CD4-positive, alpha-beta T cell treated with Interferon alpha-2 for 1 hour (primary cell): ENCODE measurements at regions not wholly inside any gene's neighbourhood (a gene's known extent, or its start where the extent isn't known, plus 50 kb on each side); places are given as distances from the start of the nearest gene placed in this dataset.
"Not testable (repeated sequence)": the region's sequence is repeated elsewhere in the genome, so short reads cannot be mapped to it uniquely, and the experiment has no call there.

Experiments
- DNase-seq, 2 donors: peaks; one replicate each; pipeline ENCODE4 v3.0.0-alpha.2; 2020 to 2022

DNA sequence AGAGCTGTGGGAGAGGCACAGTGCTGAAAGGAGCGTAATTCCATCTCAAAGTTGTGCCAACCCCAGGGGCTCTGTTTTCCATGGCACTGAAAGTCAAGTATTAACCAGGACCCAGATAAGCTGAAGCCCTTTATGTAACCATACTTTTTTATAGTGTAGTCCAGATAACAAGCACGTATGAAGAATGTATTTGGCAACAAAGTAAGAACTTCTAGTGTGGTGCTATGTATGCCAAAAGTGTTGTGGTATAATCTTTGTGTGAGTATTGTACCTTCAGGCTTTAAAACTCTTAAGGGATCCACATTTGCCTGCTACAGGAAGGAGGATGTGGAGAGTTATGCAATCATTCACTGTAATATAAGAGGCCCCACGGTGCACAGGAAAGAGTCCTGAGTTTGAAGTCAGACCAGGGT lies 129.4 kb downstream of the IBTK start:
- no peak for DNase-seq

DNA sequence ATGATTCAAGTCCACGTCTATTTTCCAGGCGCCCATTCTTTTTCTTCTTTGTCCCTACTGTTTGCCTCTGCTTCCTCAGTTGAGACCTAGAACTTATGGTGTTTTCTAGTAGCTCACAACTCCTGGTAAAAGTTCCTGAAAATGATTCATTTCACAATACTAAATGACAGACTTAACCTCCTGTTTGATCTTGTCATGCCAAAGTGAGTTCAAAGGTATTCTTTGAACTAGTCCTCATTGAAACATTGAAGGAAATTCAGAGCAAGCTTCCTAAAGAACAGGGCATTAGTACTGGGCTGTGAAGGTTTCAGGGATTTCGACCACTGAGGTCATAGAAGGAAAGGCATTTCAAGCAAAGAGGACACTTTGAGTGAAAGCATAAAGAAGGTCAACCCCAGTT lies 132.8 kb downstream of the IBTK start:
- DNase-seq: no peak

DNA sequence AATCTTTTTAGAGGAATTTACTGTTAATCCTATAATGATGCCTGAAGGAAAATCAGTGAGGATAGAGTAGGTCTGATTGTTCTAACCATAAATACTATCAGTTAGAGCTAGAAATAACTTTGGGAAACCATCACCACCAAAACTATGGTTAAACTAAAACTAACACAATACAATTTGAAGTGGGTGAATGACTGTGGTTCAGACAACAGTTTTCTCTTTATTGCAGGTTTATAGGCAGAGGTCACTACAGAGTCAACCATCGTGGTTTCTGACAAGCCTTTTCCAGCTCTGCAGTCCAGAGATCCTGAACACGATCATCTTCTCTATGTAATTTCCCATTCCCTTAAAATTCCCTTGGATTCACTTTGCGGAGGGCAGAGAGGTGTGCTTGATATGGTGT lies 134.3 kb downstream of the IBTK start:
- no peak for DNase-seq

DNA sequence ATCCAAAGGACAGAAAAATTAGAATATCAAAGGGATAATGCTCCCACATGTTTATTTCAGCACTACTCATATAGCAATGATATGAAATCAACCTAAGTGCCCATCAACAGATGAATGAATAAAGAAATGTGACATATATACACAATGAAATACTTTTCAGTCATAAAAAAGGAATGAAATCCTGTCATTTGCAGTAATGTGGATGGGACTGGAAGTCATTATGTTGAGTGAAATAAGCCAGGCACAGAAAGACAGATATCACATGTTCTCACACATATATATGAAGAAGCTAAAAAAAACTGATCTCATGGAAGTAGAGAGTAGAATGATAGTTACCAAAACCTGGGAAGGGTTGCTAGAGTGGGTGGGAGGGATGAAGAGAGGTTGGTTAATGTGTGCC lies 135.7 kb downstream of the IBTK start:
- DNase-seq: no peak

DNA sequence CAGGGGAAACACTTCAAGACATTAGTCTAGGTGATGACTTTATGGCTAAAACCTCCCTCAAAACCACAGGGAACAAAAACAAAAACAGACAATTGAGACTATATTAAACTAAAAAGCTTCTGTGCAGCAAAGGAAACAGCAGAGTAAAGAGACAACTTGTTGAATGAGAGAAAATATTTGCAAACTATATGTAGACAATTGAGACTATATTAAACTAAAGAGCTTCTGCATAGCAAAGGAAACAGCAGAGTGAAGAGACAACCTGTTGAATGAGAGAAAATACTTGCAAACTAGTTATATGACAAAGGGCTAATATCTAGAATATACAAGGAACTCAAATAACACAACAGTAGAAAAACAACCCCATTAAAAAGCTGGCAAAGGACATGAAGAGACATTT lies 136.4 kb downstream of the IBTK start:
- no peak for DNase-seq

DNA sequence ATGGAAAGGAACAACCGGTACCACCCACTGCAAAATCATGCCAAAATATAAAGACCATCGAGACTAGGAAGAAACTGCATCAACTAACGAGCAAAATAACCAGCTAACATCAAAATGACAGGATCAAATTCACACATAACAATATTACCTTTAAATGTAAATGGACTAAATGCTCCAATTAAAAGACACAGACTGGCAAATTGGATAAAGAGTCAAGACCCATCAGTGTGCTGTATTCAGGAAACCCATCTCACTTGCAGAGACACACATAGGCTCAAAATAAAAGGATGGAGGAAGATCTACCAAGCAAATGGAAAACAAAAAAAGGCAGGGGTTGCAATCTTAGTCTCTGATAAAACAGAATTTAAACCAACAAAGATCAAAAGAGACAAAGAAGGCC lies 144.4 kb downstream of the IBTK start:
- not testable (repeated sequence) for DNase-seq

DNA sequence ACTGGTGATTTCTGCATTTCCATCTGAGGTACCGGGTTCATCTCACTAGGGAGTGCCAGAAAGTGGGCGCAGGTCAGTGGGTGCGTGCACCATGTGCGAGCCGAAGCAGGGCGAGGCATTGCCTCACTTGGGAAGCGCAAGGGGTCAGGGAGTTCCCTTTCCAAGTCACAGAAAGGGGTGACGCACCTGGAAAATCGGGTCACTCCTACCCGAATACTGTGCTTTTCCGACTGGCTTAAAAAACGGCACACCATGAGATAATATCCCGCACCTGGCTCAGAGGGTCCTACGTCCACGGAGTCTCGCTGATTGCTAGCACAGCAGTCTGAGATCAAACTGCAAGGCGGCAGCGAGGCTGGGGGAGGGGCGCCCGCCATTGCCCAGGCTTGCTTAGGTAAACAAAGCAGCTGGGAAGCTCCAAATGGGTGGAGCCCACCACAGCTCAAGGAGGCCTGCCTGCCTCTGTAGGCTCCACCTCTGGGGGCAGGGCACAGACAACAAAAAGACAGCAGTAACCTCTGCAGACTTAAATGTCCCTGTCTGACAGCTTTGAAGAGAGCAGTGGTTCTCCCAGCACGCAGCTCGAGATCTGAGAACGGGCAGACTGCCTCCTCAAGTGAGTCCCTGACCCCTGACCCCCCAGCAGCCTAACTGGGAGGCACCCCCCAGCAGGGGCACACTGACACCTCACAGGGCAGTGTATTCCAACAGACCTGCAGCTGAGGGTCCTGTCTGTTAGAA lies 146.0 kb downstream of the IBTK start:
- DNase-seq: not testable (repeated sequence)

DNA sequence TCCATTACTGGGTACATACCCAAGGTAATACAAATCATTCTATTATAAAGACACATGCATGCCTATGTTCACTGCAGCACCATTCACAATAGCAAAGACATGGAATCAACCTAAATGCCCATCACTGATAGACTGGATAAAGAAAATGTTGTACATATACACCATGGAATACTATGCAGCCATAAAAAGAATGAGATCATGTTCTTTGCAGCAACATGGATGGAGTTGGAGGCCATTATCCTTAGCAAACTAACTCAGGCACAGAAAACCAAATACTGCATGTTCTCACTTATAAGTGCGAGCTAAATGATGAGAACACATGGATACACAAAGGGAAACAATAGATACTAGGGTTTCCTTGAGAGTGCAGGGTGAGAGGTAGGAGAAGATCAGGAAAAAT lies 146.8 kb downstream of the IBTK start:
- DNase-seq: not testable (repeated sequence)

DNA sequence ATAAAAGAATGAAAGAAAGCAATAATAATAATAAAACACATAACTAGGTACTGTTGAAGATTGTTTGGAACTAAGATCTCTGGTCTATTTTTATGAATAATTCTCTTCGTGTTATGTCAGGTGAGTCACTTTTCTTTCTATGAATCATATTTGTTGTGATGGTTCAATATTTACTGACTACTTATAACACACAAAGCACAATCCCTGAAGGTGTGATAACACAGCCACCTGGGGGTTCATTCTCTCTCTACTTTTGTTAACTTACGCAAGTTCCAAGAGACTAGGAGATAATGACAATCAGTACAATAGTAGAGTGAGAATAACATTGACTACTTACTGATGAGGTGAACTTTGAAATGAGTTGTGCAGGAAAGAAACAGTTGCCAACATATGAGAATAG lies 149.9 kb downstream of the IBTK start:
- no peak for DNase-seq

DNA sequence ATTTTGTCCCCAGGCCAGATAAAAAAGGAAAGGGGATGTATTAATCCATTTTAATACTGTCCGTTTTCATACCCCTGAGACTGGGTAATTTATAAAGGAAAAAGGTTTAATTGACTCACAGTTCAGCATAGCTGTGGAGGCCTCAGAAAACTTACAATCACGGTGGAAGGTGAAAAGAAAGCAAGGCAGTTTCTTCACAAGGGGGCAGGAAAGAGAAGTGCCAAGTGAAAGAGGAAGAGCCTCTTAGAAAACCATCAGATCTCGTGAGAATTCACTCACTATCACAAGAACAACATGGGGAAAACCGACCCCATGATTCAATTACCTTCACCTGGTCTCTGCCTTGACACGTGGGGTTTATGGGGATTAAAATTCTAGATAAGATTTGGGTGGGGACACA lies 152.5 kb downstream of the IBTK start:
- no peak for DNase-seq

DNA sequence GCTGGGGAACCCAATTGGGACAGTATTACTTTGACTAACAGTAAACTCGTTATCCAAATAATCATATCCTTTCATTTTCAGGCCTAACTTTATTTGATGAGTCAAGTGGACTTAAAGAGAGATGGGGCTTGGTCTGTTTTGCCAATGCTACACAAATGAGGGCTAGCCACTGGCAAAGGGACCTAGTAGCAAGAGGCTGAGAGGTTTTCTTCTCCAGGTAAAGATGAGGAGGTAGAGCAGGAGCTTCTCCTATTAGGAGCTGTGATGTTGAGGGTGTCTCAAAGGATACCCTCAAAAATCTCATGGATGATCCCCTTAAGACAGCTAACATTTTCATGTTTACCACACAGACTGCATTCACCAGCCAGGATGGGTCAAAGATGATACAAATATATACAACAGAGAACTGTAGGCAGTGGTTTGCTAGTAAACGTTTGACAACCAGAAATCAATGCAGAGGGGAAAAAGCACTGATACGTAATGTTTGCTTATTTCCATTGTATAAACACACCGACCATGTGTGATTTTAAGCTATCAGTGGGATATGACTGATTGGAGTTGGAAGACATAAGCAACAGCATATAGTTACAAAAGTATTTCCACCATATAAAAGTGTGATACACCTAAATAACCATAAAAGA lies 153.3 kb downstream of the IBTK start:
- no peak for DNase-seq

DNA sequence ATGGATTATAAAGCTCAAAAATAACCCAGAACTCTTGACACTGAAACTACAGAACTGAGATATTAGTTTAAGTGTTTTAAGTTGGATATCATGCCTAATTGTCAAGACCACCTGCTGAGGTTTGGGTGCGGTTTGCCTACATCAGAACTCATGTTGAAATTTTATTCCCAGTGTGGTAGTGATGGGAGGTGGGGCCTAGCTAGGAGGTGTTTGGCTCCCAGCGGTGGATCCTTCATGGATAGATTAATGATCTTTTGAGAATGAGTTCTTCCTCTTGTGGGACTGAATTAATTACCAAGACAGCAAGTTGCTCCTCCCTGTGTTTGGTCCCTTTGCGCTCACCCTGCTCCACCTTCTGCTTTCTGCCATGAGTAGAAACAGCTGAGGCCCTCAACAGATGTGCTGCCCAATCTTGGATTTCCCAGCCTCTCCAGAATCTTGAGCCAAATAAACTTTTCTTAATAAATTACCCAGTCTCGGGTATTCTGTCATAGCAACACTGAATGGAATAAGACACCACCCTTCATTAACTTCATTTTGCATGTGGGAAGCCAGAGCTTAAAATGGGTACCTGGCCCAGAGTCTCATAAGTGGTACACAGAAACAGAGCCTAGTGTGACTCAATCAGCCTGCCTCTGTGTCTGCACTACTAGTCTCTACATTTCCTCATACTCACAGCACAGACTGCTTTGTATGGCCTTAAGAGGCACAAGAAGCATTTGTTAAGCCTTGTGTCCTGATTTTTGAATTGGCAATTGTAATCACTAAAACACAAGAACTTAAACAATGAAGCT lies 158.4 kb downstream of the IBTK start:
- no peak for DNase-seq

DNA sequence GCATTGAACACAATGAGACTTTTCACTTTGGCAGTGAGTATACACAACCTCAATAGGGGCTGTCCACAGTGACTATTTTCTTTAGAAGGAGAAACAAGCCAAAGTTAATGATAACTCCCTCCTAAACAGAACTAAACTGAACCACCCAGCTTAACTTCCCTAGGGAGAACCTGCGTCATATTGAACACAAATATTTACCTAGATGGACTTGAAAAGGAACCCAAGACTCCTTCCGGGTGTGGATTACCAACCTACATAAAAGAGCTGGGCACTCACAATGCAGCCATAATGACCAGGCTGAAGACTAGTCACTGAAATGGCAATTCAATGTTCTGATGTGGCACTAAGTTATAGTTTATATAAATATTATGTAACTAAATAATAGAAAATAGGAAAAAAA lies 160.6 kb downstream of the IBTK start:
- no peak for DNase-seq

DNA sequence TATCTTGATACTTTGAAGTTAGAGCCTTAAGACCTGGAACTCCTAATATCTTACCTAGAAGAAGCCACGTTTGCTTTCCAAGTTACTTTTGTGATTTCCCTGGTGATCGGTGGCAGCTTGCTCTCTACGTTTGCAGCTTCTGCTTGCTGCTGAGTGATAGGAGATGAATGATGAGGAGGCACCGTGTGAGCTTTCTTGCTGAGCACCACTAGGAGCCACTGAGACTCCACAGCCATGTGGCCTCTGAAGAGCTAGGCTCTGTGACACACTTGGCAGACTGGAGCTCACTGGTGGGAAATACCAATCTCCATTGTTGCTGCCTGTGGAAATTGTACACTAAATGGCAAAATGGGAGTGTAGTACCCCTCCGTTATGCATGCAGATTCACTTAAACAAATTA lies 161.8 kb downstream of the IBTK start:
- no peak for DNase-seq

DNA sequence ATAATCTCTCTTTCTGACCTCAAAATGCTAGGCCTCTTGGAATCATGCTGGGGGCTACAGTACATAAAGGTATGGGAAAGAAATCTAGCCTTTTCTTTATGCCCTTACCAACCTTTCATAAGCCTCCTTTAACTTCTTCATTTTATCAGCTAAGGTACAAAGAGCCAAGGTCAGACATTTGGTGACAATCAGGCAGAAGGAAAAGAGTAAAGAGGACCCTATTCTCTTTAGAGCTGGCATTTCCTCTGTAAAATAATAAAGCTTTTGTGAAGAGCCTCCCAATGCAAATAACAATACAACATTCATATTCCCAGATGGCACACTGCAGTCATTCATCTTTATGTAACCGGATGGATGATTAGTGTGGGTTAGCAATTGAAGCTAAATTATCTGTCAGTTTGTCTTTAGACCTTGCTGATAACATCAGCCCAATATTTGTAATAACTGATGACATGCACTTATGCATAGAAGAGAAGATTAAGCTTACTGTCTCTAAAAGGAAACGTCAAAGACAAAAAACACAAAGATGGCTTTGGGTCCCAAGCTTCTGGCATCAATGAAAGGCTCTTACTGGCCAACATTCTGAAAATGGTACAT lies 163.1 kb downstream of the IBTK start:
- DNase-seq: no peak

DNA sequence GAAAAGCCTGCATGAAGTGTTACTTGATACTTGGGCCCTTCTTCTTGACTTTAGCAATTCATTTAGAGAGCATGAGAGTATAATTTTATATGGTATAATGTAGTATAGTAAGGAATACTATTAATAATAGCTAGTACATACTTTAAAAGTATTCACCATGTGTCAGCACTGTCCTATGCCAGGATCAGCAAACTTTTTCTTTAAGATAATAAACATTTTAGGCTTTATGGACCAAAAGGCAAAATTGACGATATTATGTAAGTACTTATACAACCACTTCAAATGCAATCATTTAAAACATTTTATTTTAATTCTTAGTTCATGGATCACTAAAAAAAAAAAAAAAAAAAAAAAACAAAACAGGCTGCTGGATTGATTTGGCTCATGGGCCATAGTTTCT lies 163.9 kb downstream of the IBTK start:
- DNase-seq: no peak

DNA sequence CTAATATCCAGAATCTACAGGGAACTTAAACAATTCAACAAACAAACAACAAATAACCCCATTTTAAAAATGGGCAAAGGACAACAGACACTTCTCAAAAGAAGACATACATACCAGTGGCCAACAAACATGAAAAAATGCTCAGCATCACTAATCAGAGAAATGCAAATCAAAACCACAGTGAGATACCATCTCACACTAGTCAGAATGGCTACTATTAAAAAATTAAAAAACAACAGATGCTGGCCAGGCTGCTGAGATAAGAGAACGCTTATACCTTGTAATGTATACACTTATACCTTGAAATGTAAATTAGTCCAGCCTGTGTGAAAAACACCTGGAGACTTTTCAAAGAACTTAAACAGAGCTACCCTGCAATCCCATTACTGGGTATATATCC lies 166.8 kb downstream of the IBTK start:
- DNase-seq: no peak

DNA sequence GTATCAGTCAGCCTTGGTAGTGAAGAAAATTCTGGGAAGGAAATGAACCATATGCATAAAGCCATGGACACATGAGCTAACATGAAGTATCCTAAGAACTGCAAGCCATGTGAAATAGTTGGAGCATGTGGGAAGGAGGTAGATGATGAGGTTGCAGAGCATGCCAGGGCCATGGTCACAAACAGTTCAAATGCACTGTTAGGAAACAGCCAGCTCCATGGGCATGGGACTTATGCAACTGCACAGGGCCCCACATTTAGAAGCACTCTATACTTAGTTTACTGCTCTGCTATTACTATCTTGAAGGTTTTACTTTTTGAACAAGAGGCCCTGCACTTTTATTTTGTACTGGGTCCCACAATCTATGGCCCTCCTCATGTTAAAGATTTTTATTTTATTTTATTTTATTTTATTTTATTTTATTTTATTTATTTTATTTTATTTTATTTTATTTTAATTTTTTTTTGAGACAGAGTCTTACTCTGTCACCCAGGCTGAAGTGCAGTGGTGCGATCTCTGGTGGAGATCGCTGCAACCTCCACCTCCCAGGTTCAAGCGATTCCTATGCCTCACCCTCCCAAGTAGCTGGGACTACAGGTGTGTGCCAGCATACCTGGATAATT lies 169.1 kb downstream of the IBTK start:
- no peak for DNase-seq

DNA sequence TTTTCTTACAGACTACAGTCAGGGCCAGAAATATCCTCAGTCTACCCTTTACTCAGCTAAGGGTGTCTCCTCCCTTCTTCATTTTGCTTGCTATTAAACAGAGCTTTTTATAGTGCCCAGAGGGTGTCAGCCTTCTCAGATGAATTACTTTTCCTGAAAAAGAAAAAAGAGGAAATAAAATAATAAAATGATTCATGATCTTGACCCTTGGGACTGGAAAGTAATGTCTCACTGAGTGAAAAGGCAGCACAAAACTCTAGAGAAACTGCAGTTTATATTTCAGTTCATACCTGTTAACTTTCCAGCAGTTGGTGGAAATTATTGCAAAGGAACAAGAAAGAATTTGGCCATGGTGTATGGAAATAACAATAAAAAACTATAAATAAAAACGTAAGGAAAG lies 170.6 kb downstream of the IBTK start:
- DNase-seq: no peak

DNA sequence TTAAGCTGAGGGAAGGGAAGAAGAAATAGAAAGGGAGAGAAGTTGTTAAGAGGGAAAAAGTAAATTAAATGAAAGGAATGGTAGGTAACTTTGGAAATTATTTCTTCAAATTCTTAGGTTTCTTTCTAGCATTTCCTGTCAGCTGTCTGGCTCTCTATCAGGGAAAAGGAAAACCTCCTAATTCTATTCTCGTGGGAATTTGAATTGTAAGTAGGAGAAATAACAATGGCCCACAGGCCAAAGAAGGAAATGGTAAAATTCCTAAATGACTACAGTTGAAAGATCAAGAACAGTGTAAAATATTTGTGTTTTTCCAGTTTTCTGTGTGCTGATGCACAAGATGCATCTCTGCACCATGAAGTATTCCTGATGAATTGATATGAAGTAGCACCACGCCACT lies 173.0 kb downstream of the IBTK start:
- no peak for DNase-seq

DNA sequence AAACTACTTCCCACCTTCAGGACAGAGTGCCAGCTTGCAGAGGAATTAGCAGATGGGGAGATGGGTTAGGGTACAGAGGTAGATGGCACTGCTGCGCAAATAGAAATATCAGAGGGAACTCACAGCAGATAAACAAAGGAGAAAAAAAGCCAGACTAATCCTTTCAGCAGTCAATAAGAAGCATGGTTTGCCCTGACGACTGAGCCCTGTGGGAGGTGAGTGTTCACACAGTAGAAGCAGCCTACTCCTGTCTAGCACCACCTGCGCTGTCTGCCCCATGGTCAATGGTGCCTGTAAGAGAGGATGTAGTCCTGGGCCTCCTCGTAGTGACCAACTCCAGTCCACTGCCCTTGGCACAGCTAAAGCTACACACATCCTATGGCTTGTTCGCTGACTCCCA lies 174.1 kb downstream of the IBTK start:
- no peak for DNase-seq

DNA sequence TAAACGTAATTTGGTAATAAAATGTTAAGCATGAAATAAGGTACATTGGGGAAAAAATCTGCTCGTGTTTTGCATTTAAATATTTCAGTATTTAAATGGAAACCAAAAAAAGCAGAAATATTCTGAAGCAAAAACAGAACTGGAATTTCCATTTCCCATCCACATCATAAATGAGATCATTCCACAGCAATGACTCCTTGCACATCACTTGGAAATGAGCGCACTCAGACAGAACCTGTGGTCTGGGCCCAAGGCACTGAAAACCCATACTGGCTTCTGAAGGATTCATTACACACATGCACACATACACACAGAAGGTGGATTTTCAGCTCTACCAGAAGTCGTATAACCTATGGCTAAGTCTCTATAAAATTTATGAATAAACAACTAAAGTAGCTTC lies 174.8 kb downstream of the IBTK start:
- no peak for DNase-seq

DNA sequence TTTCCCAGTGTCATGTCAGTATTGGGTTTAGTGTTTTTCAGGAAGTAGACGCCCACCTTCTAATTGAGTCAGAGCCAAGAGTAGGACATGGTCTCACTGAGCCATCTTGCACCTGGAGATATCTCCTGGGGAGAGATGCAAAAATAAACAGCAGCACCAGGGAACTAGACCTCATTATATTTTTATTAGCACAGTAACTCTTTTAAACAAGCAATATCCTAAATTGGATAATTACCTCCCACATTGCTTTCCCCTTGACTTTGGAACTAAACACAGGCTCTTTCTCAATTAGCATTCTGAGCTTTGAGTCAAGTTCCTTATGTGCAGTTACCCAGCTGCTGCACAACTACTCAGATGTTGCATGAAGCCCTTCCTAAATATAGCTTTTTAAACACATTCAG lies 175.4 kb downstream of the IBTK start:
- no peak for DNase-seq
